ENCODE measurements at regions not wholly inside any gene's neighbourhood (a gene's known extent, or its start where the extent isn't known, plus 50 kb on each side); places are given as distances from the start of the nearest gene placed in this dataset.

- DNase-seq = no peak
Observed at GRCh38 chr2:217183471-217183870, 323.6 kb upstream of the TNP1 start.

GRCh38 chr2:217182926-217183325, 323.1 kb upstream of the TNP1 start:
- DNase-seq = peak; percentile 67

- DNase-seq = no peak
Observed at GRCh38 chr2:217181512-217181911, 321.6 kb upstream of the TNP1 start.

- DNase-seq = no peak
Observed at GRCh38 chr2:217179854-217180253, 320.0 kb upstream of the TNP1 start.

- DNase-seq = no peak
Observed at GRCh38 chr2:217178341-217178740, 318.5 kb upstream of the TNP1 start.

- no peak for DNase-seq
Observed at GRCh38 chr2:217177720-217178119, 317.9 kb upstream of the TNP1 start.

- DNase-seq = no peak
Observed at GRCh38 chr2:217171874-217172273, 312.0 kb upstream of the TNP1 start.

GRCh38 chr2:217168496-217168895, 308.6 kb upstream of the TNP1 start:
- DNase-seq = peak; percentile 59

GRCh38 chr2:217167531-217167930, 307.7 kb upstream of the TNP1 start:
- DNase-seq = no peak

GRCh38 chr2:217166241-217166850, 306.5 kb upstream of the TNP1 start:
- DNase-seq = no peak

- no peak for DNase-seq
Observed at GRCh38 chr2:217165547-217165946, 305.7 kb upstream of the TNP1 start.

GRCh38 chr2:217163987-217164386, 304.1 kb upstream of the TNP1 start:
- DNase-seq = peak; percentile 52

GRCh38 chr2:217162533-217162932, 302.7 kb upstream of the TNP1 start:
- peak; percentile 70 for DNase-seq

GRCh38 chr2:217160978-217161973, 301.4 kb upstream of the TNP1 start:
- no peak for DNase-seq

GRCh38 chr2:217160103-217160743, 300.4 kb upstream of the TNP1 start:
- DNase-seq = no peak

GRCh38 chr2:217158928-217159327, 299.1 kb upstream of the TNP1 start:
- no peak for DNase-seq

- DNase-seq = no peak
Observed at GRCh38 chr2:217157581-217157980, 297.7 kb upstream of the TNP1 start.

- no peak for DNase-seq
Observed at GRCh38 chr2:217156801-217157200, 296.9 kb upstream of the TNP1 start.

GRCh38 chr2:217154923-217155322, 295.1 kb upstream of the TNP1 start:
- DNase-seq = no peak

GRCh38 chr2:217153510-217153909, 293.6 kb upstream of the TNP1 start:
- DNase-seq = no peak

- DNase-seq = no peak
Observed at GRCh38 chr2:217152831-217153230, 293.0 kb upstream of the TNP1 start.

- DNase-seq = no peak
Observed at GRCh38 chr2:217151509-217152206, 291.8 kb upstream of the TNP1 start.

GRCh38 chr2:217150236-217150635, 290.4 kb upstream of the TNP1 start:
- DNase-seq = no peak
